Transverse colon (tissue), 4 donors: ENCODE measurements at regions not wholly inside any gene's neighbourhood (a gene's known extent, or its start where the extent isn't known, plus 50 kb on each side); places are given as distances from the start of the nearest gene placed in this dataset.

ENCODE experiments used
- DNase-seq: peaks from one replicate; pipeline ENCODE4 v3.0.0-alpha.2; 2019
- H3K27ac ChIP-seq, 4 donors: fragments of 200-600 bp; sonication (generic); 2 replicates each; pipeline ENCODE4 v1.5.1; 2016 to 2018; ENCODE audit warnings: inconsistent platforms in 4 of 4
- H3K27me3 ChIP-seq: fragments of 200-600 bp; sonication (generic); 2 replicates; pipeline ENCODE4 v1.5.1; 2017; ENCODE audit warnings: inconsistent platforms
- H3K36me3 ChIP-seq, 4 donors: fragments of 200-600 bp; sonication (generic); 2 replicates each; pipeline ENCODE4 v1.5.1; 2017 to 2019; ENCODE audit warnings: inconsistent platforms in 4 of 4
- H3K4me1 ChIP-seq, 4 donors: fragments of 200-600 bp; sonication (generic); 2 replicates each; pipeline ENCODE4 v1.5.1; 2017 to 2020; ENCODE audit warnings: inconsistent platforms in 4 of 4
- H3K4me3 ChIP-seq, 4 donors: fragments of 200-600 bp; sonication (generic); 1 replicate in 1 of 4; 2 replicates in 3 of 4; pipeline versions ENCODE4 v1.5.1 to v1.6.1; 2017 to 2019; ENCODE audit warnings: inconsistent platforms in 4 of 4
- H3K9me3 ChIP-seq, 2 donors: fragments of 200-600 bp; sonication (generic); 2 replicates each; pipeline ENCODE4 v1.5.1; 2017 to 2019; ENCODE audit warnings: inconsistent platforms in 2 of 2
- EP300 ChIP-seq: sonication (generic); formaldehyde crosslinking; IDR thresholded peaks from one replicate; pipeline ENCODE4 v1.6.1; 2017; ENCODE audit warnings: antibody characterized with exemption, low read depth
- POLR2A ChIP-seq: fragments of 450-650 bp; IDR thresholded peaks from one replicate; pipeline ENCODE4 v1.6.1; 2016; ENCODE audit warnings: antibody characterized with exemption, mild to moderate bottlenecking, moderate library complexity
- POLR2AphosphoS5 ChIP-seq, 3 donors: sonication (generic); formaldehyde crosslinking; IDR thresholded peaks; one replicate each; pipeline ENCODE4 v1.6.1; 2016; ENCODE audit warnings: antibody characterized with exemption in 3 of 3
- WGBS, 2 donors: methylation state at CpG; one replicate each; pipeline ENCODE4 v1.1.5; 2018; ENCODE audit warnings: low coverage in 1 of 2; 5-methylcytosine and 5-hydroxymethylcytosine counted together
- in situ Hi-C, 4 donors: fragments of 200-750 bp; cut with MboI; loops; one replicate each; pipeline versions ENCODE4 v1.15.0 to v1.15.1; 2017; ENCODE audit warnings: low sequenced_read_pairs in 3 of 4, low pct_ligation_motif_present in 1 of 4, low pct_unique_long_range_greater_than_20kb in 1 of 4
- intact Hi-C: fragments of 100-400 bp; cut with DNase I; formaldehyde crosslinking; loops from one replicate; pipeline ENCODE4 v1.15.1; 2023; ENCODE audit warnings: low total_unique reads
- TF ChIP-seq, protein P1 (sequence below), 5 experiments: fragments of 200-600 bp in 3 of 5; fragments of 450-650 bp in 2 of 5; sonication (generic) in 3 of 5; IDR thresholded peaks; 1 replicate in 2 of 5; 2 replicates in 3 of 5; pipeline ENCODE4 v1.5.1; 2016 to 2017; ENCODE audit warnings: antibody characterized with exemption in 5 of 5, inconsistent platforms in 3 of 5, mild to moderate bottlenecking in 2 of 5, moderate library complexity in 1 of 5

DNA sequence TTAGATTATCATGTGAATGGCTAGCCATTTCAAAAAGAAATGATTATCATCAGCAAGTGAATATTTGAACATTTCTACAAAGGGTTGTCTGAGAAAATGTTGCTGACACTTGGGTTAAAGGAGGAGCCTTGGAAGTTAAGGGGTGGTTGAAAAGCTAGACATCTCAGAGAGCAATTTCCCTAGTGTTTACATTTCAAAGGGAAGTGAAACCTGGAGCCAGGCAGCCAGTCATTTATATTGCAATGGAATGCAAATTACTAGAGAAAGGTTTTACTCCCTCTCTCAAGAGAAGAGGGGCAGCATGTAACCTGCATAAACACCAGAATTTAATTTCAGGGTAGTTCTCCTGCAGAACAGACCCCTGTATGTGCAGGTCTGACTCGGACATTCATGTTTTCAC is 279.0 kb downstream of the SLC16A7 start:
- intact Hi-C loops: no loop called here
- no peaks in the 10 kb centered on the region for H3K36me3 ChIP-seq
- no peaks in the 10 kb centered on the region for H3K27me3 ChIP-seq
- H3K4me1 ChIP-seq: no peaks in the 10 kb centered on the region
- DNase-seq: no peak
- TF ChIP-seq POLR2AphosphoS5 (IDR thresholded peaks at IDR 0.05) (no peak), EP300 (no peak), POLR2A (no peak)
- TF ChIP-seq, protein P1, sequence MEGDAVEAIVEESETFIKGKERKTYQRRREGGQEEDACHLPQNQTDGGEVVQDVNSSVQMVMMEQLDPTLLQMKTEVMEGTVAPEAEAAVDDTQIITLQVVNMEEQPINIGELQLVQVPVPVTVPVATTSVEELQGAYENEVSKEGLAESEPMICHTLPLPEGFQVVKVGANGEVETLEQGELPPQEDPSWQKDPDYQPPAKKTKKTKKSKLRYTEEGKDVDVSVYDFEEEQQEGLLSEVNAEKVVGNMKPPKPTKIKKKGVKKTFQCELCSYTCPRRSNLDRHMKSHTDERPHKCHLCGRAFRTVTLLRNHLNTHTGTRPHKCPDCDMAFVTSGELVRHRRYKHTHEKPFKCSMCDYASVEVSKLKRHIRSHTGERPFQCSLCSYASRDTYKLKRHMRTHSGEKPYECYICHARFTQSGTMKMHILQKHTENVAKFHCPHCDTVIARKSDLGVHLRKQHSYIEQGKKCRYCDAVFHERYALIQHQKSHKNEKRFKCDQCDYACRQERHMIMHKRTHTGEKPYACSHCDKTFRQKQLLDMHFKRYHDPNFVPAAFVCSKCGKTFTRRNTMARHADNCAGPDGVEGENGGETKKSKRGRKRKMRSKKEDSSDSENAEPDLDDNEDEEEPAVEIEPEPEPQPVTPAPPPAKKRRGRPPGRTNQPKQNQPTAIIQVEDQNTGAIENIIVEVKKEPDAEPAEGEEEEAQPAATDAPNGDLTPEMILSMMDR (IDR thresholded peaks at IDR 0.05): no peak
- no peak overlapping the region for H3K4me3 ChIP-seq
- H3K9me3 ChIP-seq: no peaks in the 10 kb centered on the region
- WGBS, 2 donors: 20% methylated on average over 1 of the region's 1 CpG; no CpG with 5 or more reads in 1 of the 2 donors
- in situ Hi-C loops: no loop called here
- H3K27ac ChIP-seq: no peak overlapping the region

DNA sequence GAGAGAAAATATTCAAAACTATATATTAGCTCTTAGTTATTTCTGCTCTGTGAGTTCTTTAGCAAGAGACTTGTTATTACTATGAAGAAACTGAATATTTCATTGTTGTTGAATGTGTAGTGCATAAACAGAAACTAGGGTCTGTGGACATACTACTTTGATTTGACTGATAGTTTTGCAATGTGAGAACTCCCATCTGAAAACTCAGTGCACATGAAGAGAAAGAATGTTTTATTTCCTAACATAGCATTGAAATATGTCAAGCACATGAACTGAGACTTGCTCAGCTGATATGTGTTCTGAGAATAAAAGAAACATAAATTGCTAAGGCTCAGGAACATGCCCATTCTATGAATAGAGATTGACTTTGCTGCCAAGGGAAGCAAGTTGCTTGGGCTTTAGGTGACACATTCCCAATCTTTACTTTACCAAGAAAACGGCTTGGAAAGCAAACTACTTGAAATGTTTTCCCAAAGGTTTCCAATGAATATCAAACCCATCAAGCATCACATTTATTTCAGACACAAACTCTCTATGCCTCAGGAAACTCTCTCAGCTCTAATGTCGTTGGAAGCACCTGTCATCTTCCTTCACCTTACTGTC is 290.4 kb downstream of the SLC16A7 start:
- in situ Hi-C loops: no loop called here
- no peaks in the 10 kb centered on the region for H3K36me3 ChIP-seq
- no peak overlapping the region for H3K27ac ChIP-seq
- 53 to 54% methylated on average over 2 of the region's 2 CpGs for WGBS, 2 donors
- no peak overlapping the region for H3K4me3 ChIP-seq
- H3K27me3 ChIP-seq: no peaks in the 10 kb centered on the region
- no peaks in the 10 kb centered on the region for H3K4me1 ChIP-seq
- no peaks in the 10 kb centered on the region for H3K9me3 ChIP-seq
- TF ChIP-seq, protein P1 (IDR thresholded peaks at IDR 0.05): no peak
- TF ChIP-seq EP300: no peak
- no peak for TF ChIP-seq POLR2A
- TF ChIP-seq POLR2AphosphoS5 (IDR thresholded peaks at IDR 0.05): no peak
- intact Hi-C loops: no loop called here
- no peak for DNase-seq

DNA sequence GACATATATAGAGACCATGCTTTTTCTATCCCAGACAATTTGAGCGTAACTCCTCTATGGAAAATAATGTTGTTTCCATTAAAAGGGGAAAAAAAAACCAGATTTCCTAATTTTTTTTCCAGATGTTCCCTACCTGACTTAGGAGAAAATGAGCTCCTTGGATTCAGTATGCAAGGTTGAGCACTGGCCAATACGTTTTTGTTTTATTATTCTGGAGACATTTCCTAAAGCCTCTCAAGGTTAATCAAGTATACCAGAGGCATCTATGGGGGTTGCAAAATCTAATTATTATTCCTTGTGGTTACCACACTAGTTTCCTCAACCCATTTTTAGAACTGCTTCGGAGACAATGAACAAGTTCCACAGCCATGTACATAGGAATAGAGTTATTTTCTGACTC is 291.3 kb downstream of the SLC16A7 start:
- Histone ChIP-seq H3K27ac (no peak overlapping the region), H3K4me3 (no peak overlapping the region), H3K27me3 (no peaks in the 10 kb centered on the region), H3K4me1 (no peaks in the 10 kb centered on the region), H3K36me3 (no peaks in the 10 kb centered on the region), H3K9me3 (no peaks in the 10 kb centered on the region)
- 71 to 74% methylated on average over 3 of the region's 3 CpGs for WGBS, 2 donors
- in situ Hi-C loops (no loop called here), intact Hi-C loops (no loop called here)
- TF ChIP-seq, protein P1 (IDR thresholded peaks at IDR 0.05): no peak
- TF ChIP-seq POLR2AphosphoS5 (IDR thresholded peaks at IDR 0.05) (no peak), POLR2A (no peak), EP300 (no peak)
- DNase-seq: no peak

DNA sequence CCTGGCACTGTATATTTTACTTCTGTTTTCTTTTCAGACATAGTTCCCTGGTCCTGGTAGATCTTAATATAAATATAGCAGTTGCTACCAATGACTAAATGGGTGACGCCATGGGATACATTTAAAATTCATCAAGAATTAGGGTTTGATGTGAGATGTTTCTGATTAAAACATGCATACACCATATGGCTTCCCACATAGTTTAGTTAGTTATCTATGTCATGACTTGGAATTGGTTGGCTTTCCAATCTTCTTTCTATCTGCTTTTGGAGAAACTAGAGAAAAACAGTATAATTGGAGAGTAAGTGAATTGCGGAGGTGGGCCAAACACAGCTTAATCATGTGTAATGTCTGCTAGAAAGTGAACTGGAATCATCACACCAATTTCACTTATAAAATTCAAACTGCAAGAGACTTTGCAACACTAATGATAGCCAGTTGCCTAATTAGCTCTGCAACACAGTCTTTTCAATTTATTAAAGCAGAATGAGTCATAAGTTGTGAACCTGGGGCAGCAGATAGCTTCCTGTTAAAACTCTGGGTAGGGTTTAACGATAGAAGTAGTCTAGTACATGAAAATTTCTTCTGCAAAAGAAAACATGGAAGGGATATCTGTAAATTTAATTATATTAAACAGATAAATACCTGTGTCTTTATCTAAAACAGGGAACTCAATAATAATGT is 295.2 kb downstream of the SLC16A7 start:
- no peaks in the 10 kb centered on the region for H3K4me1 ChIP-seq
- 76 to 89% methylated on average over 3 of the region's 3 CpGs for WGBS, 2 donors
- no peaks in the 10 kb centered on the region for H3K9me3 ChIP-seq
- in situ Hi-C loops: no loop called here
- H3K27ac ChIP-seq: no peak overlapping the region
- intact Hi-C loops: no loop called here
- H3K4me3 ChIP-seq: no peak overlapping the region
- DNase-seq: no peak
- no peaks in the 10 kb centered on the region for H3K27me3 ChIP-seq
- no peaks in the 10 kb centered on the region for H3K36me3 ChIP-seq
- no peak for TF ChIP-seq EP300
- no peak for TF ChIP-seq POLR2A
- TF ChIP-seq, protein P1 (IDR thresholded peaks at IDR 0.05): no peak
- TF ChIP-seq POLR2AphosphoS5 (IDR thresholded peaks at IDR 0.05): no peak
